ENCODE measurements at regions not wholly inside any gene's neighbourhood (a gene's known extent, or its start where the extent isn't known, plus 50 kb on each side); places are given as distances from the start of the nearest gene placed in this dataset.

DNA sequence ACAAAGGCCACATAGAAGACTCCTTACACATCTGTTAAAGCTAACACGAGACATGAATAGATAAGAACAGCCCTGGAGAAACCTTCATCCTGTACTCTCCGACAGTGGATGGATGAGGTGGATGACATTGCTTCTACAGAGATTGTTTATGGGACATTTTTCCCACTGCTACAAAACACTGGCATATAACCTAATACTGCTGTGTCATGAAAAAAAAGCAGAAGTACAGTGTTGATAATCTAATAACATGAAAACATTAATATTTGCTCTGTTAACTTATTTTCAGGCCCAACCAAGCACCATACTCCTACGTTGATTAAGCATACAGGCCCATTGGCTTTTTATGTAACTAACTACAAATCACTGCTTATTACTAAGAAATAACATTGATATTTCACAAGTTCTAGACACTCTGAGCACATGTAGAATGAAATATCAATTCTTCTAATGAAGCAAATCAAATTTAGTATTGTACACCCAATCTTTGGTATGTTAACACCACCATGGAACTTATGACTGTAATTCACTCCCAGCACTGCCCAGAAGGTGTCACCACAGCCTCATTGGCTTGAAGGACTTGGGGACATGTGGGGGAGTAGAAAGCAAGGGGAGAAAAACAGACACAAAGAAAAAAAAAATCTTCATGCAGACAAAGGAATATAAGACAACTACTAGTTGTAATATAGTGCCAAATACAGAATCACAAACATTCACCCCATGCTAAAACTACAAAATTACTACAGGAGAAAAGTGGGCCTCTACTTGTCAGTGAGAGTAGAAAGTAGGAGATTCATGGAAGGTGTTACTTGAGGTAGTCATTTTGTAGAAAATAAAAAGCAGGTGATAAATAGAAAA, 330.0 kb upstream of the PMFBP1 start:
- DNase-seq = peak; percentile 36

- no peak for DNase-seq
These were observed 328.6 kb upstream of the PMFBP1 start for GRCh38 chr16:72500545-72500944.

- no peak for DNase-seq
These were observed 321.9 kb upstream of the PMFBP1 start for GRCh38 chr16:72493716-72494415.

- no peak for DNase-seq
These were observed 315.3 kb upstream of the PMFBP1 start for GRCh38 chr16:72487283-72487682.

GRCh38 chr16:72482695-72483094, 310.7 kb upstream of the PMFBP1 start:
- no peak for DNase-seq

DNA sequence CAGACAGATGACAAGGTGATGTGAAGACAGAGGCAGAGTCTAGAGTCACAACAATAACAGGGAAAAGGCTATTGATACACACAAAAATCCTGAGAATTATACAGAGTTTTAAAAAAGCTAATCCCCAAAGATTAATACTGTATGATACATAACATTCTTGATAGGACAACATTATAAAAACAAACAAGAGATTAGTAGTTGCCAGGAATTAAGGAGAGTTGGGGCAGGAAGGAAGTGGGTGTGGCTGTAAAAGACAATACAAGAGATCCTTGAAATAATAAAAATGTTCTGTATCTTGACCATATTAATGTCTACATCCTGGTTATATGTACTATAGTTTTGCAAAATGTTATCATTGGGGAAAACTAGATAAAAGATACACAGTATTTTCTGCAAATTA, 309.5 kb upstream of the PMFBP1 start:
- DNase-seq = no peak

- DNase-seq = no peak
These were observed 309.0 kb upstream of the PMFBP1 start for GRCh38 chr16:72480911-72481310.

GRCh38 chr16:72475688-72476087, 303.7 kb upstream of the PMFBP1 start:
- no peak for DNase-seq

GRCh38 chr16:72474501-72475123, 302.7 kb upstream of the PMFBP1 start:
- DNase-seq = no peak

DNA sequence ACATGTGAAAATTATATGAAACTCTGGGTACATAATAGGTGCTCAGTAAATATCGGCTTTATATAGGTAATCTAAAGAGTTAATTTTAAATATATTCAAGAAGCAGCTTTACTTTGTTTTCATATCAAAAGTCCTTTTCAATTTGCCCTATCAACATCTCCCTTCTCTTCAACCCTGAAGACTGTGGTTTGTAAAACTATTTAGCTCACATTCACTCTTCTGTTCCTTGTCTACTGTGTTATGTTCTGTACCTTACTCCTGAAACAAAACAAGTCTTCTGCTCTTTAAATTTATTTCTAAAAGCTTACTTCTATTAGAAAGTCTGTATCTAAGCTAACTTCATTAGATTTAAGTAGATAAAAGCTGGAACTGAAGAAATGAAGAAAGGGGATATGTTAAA, 301.7 kb upstream of the PMFBP1 start:
- no peak for DNase-seq

- no peak for DNase-seq
These were observed 299.5 kb upstream of the PMFBP1 start for GRCh38 chr16:72471317-72471924.

- DNase-seq = no peak
These were observed 298.6 kb upstream of the PMFBP1 start for GRCh38 chr16:72470541-72470940.

GRCh38 chr16:72469932-72470331, 298.0 kb upstream of the PMFBP1 start:
- no peak for DNase-seq

GRCh38 chr16:72468582-72468981, 296.6 kb upstream of the PMFBP1 start:
- no peak for DNase-seq

DNA sequence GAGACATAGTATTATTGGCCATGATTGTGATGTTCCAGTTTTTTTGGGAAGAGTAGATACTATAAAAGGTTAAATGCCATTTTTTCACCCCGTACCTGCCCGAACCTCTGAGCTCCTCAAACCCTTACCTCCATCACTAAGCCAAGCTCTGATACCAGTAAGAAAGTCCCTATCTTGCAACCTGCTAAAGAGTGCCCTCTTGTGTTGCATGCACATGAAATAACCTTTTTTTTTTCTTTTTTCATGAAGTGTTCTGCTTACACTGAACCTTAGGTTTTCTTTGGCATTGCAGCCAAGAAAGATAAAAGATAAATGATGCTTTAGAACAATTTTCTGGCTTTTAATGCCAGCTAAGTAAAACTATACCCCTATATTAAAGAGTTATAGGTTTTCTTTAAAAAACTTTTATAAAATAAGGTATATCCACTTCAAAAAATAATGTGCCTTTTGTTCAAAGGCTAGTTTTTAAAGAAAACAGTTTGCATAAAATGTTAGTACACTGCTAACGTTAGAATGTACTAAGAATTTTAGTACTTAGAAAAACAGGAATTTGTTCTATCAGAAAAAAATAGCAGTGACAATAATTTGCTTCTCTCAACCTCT, 295.3 kb upstream of the PMFBP1 start:
- DNase-seq = peak; percentile 19

- no peak for DNase-seq
These were observed 292.8 kb upstream of the PMFBP1 start for GRCh38 chr16:72464597-72465368.

- DNase-seq = no peak
These were observed 292.1 kb upstream of the PMFBP1 start for GRCh38 chr16:72464052-72464451.

- no peak for DNase-seq
These were observed 286.1 kb upstream of the PMFBP1 start for GRCh38 chr16:72458035-72458434.

GRCh38 chr16:72457243-72457940, 285.4 kb upstream of the PMFBP1 start:
- no peak for DNase-seq

- no peak for DNase-seq
These were observed 284.0 kb upstream of the PMFBP1 start for GRCh38 chr16:72455743-72456659.

All from NCI-H1105 (cell line).